Fibroblast of villous mesenchyme (primary cell): ENCODE measurements at regions not wholly inside any gene's neighbourhood (a gene's known extent, or its start where the extent isn't known, plus 50 kb on each side); places are given as distances from the start of the nearest gene placed in this dataset.
"Not testable (repeated sequence)": the region's sequence is repeated elsewhere in the genome, so short reads cannot be mapped to it uniquely, and the experiment has no call there.

ENCODE experiments used
- DNase-seq: peaks from one replicate; pipeline ENCODE4 v3.0.0-alpha.2; 2010; ENCODE audit warnings: low read depth
- H3K4me3 ChIP-seq: 2 replicates; pipeline ENCODE4 v1.5.1; 2011; ENCODE audit warnings: low read depth, mild to moderate bottlenecking, low read length
- TF ChIP-seq, protein P1 (sequence below): IDR thresholded peaks from 2 replicates; pipeline ENCODE4 v1.5.1; 2012; ENCODE audit warnings: low read depth, mild to moderate bottlenecking, low read length; ENCODE audit not compliant: insufficient read depth

DNA sequence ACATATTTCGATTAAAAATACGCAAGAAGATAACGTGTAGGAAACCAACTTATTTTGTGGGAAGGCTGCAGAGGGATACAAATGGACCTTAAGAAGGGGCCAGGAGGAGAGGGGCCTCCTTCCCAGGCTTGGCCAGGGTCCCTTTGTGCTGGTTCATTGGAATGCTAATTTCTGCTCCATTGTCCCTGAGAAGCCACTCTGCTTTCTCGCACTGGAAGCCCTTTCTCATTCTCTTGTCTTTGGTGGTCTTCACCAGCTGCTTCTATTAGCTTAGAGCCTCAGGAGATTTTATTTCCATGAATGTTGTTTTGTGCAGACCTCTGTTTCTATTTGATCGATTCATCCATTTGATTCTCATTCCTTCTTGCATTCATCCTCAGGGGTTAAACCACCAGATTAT, 325.4 kb downstream of the TMEM38B start:
- no peak for DNase-seq
- H3K4me3 ChIP-seq, result no peak overlapping the region
- TF ChIP-seq, protein P1, sequence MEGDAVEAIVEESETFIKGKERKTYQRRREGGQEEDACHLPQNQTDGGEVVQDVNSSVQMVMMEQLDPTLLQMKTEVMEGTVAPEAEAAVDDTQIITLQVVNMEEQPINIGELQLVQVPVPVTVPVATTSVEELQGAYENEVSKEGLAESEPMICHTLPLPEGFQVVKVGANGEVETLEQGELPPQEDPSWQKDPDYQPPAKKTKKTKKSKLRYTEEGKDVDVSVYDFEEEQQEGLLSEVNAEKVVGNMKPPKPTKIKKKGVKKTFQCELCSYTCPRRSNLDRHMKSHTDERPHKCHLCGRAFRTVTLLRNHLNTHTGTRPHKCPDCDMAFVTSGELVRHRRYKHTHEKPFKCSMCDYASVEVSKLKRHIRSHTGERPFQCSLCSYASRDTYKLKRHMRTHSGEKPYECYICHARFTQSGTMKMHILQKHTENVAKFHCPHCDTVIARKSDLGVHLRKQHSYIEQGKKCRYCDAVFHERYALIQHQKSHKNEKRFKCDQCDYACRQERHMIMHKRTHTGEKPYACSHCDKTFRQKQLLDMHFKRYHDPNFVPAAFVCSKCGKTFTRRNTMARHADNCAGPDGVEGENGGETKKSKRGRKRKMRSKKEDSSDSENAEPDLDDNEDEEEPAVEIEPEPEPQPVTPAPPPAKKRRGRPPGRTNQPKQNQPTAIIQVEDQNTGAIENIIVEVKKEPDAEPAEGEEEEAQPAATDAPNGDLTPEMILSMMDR, result no peak

DNA sequence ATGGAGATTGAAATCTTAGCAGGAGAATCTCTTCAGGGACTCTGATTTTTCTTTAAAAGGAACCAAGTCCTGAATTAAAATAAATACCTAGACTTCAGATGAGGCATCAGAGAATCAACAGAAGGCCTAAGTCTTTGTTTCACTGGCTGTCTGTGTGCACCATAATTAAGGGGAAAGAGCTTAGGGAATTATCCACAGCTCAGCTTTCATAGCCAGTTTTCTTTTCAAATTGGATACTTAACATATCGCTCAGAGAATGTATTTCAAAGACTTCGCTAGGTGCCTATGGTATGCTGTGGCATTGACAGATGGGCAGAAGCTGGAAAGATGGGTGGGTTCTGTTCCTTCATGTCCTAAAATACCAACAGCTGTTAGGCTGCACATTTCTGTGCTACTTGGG, 325.8 kb downstream of the TMEM38B start:
- TF ChIP-seq, protein P1, result no peak

DNA sequence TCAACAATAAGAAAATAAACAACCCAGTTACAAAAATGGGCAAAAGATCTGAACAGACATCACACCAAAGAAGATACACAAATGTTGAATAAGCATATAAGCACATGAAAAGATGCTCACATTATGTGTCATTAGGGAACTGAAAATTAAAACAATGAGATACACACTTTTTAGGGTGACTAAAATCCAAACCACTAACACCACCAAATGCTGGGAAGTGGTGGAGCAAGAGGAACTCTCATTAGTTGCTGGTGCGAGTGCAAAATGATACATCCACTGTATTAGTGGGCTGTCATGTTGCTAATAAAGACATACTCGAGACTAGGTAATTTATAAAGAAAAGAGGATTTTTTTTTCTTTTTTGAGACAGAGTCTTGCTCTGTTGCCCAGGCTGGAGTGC, 329.1 kb downstream of the TMEM38B start:
- TF ChIP-seq, protein P1, result no peak
- DNase-seq, result no peak
- H3K4me3 ChIP-seq, result no peak overlapping the region

More for the DNA sequence above, 325.8 kb downstream of the TMEM38B start:
- no peak for DNase-seq
- H3K4me3 ChIP-seq, result no peak overlapping the region

DNA sequence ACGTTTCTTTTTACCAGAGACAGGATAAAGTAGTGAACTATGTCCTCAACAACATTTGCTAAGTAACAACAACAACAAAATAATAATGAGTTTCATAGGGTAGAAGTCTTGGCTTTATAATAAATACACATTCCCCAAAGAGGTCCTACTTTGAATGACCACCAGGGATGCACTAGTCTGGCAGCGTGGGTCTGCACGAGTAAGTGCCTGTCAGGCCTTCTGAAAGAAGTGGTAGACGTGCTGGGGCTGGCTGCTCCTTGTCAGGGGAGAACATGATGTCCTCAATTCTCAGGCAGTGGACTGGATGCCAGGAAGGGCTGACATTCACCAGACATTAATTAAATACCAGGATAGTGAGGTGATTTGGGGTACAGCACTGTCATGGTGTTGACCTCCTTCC, 331.1 kb downstream of the TMEM38B start:
- DNase-seq, result no peak
- H3K4me3 ChIP-seq, result no peak overlapping the region
- TF ChIP-seq, protein P1, result no peak

DNA sequence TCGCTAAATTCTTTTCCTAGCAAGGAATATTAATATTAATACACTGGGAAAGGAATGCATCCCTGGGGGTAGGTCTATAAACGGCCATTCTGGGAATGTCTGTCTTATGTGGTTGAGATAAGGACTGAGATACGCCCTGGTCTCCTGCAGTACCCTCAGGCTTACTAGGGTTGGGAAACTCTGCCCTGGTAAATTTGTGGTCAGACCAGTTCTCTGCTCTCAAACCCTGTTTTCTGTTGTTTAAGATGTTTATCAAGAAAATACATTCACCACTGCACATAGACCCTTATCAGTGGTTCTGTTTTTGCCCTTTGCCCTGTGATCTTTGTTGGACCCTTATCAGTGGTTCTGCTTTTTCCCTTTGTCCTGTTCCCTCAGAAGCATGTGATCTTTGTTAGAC, 335.8 kb downstream of the TMEM38B start:
- not testable (repeated sequence) for H3K4me3 ChIP-seq, DNase-seq

DNA sequence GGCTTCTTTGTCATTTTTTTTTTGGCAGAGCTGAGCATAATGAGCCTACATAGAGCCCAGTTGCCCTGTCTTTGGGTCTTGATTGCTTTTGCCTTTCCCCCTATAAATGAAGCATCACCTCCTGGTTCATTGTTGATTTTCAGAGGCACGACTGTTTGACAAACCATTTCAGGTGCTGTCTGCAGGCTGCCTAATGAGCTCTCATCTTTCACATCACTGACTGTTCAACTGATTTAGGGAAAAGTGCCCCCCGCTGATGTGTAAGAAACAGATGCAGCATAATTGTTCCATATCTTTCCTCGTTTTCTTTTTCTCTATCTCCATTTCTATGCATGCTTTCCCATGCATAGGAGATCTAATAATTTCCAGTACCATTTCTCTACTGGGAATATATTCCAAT, 338.6 kb downstream of the TMEM38B start:
- H3K4me3 ChIP-seq, result no peak overlapping the region
- no peak for DNase-seq
- TF ChIP-seq, protein P1, result no peak

DNA sequence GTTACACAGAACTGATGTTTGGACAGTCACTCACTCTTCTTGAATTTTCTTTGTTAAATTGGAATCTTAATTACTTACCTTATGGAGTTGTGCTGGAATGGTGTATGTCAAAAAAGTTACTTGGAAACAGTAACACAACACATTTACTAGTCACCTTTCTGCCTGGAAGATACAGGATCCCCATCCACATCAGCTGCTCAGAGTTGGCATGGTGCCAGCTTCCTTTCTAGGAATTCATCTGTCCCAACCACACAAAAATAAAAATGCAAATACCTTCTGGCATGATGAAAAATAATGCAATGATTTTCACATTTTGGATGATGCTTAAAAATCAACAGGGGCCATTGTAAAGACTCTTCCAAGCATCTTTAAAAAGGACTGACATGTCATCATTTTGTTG, 341.5 kb downstream of the TMEM38B start:
- DNase-seq, result no peak
- TF ChIP-seq, protein P1, result no peak
- no peak overlapping the region for H3K4me3 ChIP-seq
